ENCODE measurements at regions not wholly inside any gene's neighbourhood (a gene's known extent, or its start where the extent isn't known, plus 50 kb on each side); places are given as distances from the start of the nearest gene placed in this dataset.

DNA sequence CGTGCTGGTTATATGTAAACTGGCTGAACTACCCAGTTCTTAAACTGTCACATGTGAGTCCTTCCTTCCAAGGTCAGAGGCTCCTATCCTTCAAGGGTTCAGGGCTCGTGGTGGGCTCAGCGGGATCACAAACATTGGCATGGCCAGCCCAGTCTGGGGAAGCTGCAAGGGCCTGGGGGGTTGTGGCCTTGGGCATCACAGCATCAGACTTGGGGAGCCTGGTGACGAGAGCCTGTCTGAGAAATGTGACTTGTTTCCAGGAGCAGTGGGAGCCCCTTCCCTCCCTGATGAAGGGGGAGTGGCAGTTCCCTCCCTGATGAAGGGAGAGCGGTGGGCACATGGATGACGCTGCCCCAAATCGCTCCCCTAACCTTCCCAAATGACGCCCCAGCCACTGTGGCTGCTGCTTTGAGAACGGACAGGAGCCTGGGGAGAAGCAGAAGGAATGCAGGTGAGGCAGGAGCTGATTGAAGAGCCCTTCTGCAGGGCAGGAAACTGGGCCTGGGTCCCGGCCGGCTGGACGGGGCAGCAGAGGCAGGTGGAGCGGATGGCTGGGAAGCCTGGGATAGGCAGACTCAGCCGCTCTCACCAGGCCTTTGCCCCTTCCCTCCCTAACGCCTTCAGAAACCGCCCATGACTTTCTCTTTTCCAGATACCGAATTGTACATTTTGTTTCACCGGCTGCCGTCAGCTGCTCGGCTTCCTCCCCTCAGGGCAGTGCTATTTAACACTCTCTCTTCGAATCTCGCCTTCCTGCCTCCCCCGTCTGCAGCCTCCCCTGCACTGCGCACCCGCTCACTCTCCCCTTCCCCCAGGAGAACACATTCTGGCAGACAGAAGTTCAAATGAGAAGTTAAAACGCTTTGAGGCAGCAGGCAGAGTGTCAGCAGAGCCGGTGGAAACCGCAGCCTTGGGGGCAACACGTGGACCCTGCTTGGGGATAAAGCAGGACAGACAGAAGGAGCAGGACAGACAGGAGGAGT, 1486.7 kb downstream of the BRD1 start:
- no peak overlapping the region for H3K27ac ChIP-seq (ENCODE audit: low read depth, low read length)
- no peak overlapping the region for H3K4me3 ChIP-seq (replicated peaks in 1 of 2; ENCODE audit: low read depth in 1 of 2, low read length in 2 of 2)
- DNase-seq (ENCODE audit: low read depth, low spot score) (no peak), ATAC-seq (no peak)
- ChIA-PET CTCF (no interaction called here), POLR2A (no interaction called here), RAD21 (ENCODE audit: low non-redundant PET in 1 of 2, low total read pairs in 2 of 2, uncharacterized antibody in 2 of 2, unreplicated experiment in 2 of 2) (no interaction called here)
- no peaks in the 10 kb centered on the region; a peak in 1 of 4 replicates for H3K9me3 ChIP-seq (ENCODE audit: control insufficient read depth in 1 of 2, insufficient read depth in 1 of 2, low read depth in 1 of 2, low read length in 2 of 2)
- BruUV-seq (replicated peaks), result no TSS peak
- intact Hi-C loops (cut with micrococcal nuclease), result no loop called here
- H3K9ac ChIP-seq (ENCODE audit: low read length), result no peak overlapping the region
- no peak overlapping the region for H2AFZ ChIP-seq (ENCODE audit: low read depth, low read length, poor library complexity, severe bottlenecking)
- no peaks in the 10 kb centered on the region for H4K20me1 ChIP-seq (ENCODE audit: insufficient read depth)
- TF ChIP-seq SP1 (IDR thresholded peaks at IDR 0.05; ENCODE audit: low read depth) (no peak), EZH2 (IDR thresholded peaks at IDR 0.05) (no peak), SIN3A (IDR thresholded peaks at IDR 0.05; ENCODE audit: low read depth) (no peak), EGR1 (IDR thresholded peaks at IDR 0.05; ENCODE audit: low read depth) (no peak), POLR2AphosphoS5 (IDR thresholded peaks at IDR 0.05; ENCODE audit: low read depth, low read length) (no peak), YY1 (IDR thresholded peaks at IDR 0.05; ENCODE audit: extremely low read depth, insufficient replicate concordance, low read depth, low read length) (no peak), CBX3 (IDR thresholded peaks at IDR 0.05; ENCODE audit: low read depth) (no peak), TCF7L2 (IDR thresholded peaks at IDR 0.05; ENCODE audit: borderline replicate concordance, extremely low read depth, insufficient read depth, insufficient read length) (no peak), EZH2phosphoT487 (IDR thresholded peaks at IDR 0.05; ENCODE audit: borderline replicate concordance) (no peak), ELF1 (IDR thresholded peaks at IDR 0.05; ENCODE audit: borderline replicate concordance, low read depth) (no peak), FOSL1 (IDR thresholded peaks at IDR 0.05; ENCODE audit: low read depth) (no peak)
- TF ChIP-seq, protein P1, sequence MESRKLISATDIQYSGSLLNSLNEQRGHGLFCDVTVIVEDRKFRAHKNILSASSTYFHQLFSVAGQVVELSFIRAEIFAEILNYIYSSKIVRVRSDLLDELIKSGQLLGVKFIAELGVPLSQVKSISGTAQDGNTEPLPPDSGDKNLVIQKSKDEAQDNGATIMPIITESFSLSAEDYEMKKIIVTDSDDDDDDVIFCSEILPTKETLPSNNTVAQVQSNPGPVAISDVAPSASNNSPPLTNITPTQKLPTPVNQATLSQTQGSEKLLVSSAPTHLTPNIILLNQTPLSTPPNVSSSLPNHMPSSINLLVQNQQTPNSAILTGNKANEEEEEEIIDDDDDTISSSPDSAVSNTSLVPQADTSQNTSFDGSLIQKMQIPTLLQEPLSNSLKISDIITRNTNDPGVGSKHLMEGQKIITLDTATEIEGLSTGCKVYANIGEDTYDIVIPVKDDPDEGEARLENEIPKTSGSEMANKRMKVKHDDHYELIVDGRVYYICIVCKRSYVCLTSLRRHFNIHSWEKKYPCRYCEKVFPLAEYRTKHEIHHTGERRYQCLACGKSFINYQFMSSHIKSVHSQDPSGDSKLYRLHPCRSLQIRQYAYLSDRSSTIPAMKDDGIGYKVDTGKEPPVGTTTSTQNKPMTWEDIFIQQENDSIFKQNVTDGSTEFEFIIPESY (IDR thresholded peaks at IDR 0.05; ENCODE audit: extremely low read depth, insufficient replicate concordance, low read length), result no peak
- TF ChIP-seq, protein P2, sequence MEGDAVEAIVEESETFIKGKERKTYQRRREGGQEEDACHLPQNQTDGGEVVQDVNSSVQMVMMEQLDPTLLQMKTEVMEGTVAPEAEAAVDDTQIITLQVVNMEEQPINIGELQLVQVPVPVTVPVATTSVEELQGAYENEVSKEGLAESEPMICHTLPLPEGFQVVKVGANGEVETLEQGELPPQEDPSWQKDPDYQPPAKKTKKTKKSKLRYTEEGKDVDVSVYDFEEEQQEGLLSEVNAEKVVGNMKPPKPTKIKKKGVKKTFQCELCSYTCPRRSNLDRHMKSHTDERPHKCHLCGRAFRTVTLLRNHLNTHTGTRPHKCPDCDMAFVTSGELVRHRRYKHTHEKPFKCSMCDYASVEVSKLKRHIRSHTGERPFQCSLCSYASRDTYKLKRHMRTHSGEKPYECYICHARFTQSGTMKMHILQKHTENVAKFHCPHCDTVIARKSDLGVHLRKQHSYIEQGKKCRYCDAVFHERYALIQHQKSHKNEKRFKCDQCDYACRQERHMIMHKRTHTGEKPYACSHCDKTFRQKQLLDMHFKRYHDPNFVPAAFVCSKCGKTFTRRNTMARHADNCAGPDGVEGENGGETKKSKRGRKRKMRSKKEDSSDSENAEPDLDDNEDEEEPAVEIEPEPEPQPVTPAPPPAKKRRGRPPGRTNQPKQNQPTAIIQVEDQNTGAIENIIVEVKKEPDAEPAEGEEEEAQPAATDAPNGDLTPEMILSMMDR (IDR thresholded peaks at IDR 0.05 in 2 of 3, conservative IDR thresholded peaks at IDR 0.05 in 1 of 3; ENCODE audit: borderline replicate concordance in 1 of 3, insufficient read depth in 1 of 3, low read depth in 2 of 3, low read length in 2 of 3), result no peak
- TF ChIP-seq, protein P3, sequence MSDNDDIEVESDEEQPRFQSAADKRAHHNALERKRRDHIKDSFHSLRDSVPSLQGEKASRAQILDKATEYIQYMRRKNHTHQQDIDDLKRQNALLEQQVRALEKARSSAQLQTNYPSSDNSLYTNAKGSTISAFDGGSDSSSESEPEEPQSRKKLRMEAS (IDR thresholded peaks at IDR 0.05), result no peak
- no peaks in the 10 kb centered on the region for H3K4me1 ChIP-seq (ENCODE audit: control insufficient read depth in 1 of 2, insufficient read depth in 2 of 2, low read length in 2 of 2)
- H3K27me3 ChIP-seq (ENCODE audit: insufficient read depth, low read length), result 0 out of 2 replicates have a peak, but pooled peaks cover 6% of the 10 kb centered on the region
- no peaks in the 10 kb centered on the region for H3K36me3 ChIP-seq (ENCODE audit: control insufficient read depth in 1 of 2, insufficient read depth in 2 of 2, low read length in 2 of 2)
- no peak overlapping the region for H3K4me2 ChIP-seq (ENCODE audit: low read length)
- H3K79me2 ChIP-seq (ENCODE audit: insufficient read depth, low read length), result no peaks in the 10 kb centered on the region
- H3K9me2 ChIP-seq (ENCODE audit: insufficient read depth), result no peaks in the 10 kb centered on the region
